ENCODE measurements at regions not wholly inside any gene's neighbourhood (a gene's known extent, or its start where the extent isn't known, plus 50 kb on each side); places are given as distances from the start of the nearest gene placed in this dataset.

DNA sequence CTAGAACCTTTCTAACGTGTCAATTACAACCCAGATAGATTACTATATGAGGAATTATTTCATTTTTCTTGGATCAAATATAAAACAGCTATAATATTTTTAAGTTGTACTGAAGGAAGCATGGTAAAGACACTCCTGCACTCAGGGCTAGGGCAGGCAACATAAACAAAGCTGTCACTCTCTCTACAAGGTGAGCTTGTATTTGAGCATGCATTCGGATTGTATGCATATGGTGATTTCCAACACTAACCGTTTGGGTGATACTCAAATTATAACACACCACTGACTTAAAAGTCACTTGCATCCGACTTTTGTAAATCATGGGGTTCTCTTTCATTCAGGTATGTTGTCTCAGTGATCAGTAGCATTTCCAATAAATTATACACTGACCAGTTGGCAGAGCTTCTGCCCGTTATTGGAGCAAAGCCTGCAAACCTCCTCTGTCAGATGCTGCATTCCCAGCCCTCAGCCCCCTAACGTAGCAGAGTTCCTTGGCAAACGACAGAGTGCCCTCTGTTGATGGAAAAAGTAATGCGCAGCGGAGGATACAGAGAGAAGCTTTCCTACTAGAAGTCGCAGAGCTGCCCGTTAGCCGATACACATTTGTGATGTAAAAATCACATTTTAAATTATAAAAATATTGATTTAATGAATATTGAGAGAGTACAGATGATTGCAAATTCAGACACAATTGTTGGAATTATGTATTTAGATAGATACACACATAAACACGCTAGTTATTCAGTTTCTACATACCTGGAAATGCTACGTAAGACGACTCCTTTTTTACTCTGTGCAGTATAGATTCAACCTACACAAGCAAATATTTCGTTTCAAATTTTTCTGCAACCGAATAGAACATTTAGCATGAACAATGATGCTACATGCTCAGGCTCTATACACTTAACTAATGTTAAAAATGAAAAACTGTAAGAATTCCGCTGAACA is 173.9 kb upstream of the SP4 start:
- H3K4me3 ChIP-seq (ENCODE audit: low read depth, low read length, poor library complexity, severe bottlenecking) = no peak overlapping the region
- H3K79me2 ChIP-seq (ENCODE audit: insufficient read depth, low read depth, low read length) = no peaks in the 10 kb centered on the region
- CTCF ChIA-PET (ENCODE audit: unreplicated experiment) = interaction anchor here (0.6 kb wide), 1 partner anchor 10 kb away, joined by 3 read pairs; no protein-coding TSS in a partner anchor
- no peak for TF ChIP-seq EZH2phosphoT487 (IDR thresholded peaks at IDR 0.05; ENCODE audit: borderline replicate concordance, low read depth, low read length)
- TF ChIP-seq, protein P1, sequence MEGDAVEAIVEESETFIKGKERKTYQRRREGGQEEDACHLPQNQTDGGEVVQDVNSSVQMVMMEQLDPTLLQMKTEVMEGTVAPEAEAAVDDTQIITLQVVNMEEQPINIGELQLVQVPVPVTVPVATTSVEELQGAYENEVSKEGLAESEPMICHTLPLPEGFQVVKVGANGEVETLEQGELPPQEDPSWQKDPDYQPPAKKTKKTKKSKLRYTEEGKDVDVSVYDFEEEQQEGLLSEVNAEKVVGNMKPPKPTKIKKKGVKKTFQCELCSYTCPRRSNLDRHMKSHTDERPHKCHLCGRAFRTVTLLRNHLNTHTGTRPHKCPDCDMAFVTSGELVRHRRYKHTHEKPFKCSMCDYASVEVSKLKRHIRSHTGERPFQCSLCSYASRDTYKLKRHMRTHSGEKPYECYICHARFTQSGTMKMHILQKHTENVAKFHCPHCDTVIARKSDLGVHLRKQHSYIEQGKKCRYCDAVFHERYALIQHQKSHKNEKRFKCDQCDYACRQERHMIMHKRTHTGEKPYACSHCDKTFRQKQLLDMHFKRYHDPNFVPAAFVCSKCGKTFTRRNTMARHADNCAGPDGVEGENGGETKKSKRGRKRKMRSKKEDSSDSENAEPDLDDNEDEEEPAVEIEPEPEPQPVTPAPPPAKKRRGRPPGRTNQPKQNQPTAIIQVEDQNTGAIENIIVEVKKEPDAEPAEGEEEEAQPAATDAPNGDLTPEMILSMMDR (conservative IDR thresholded peaks at IDR 0.05; ENCODE audit: low read length) = peak; percentile 75
- POLR2A ChIA-PET = no interaction called here
- intact Hi-C loops (cut with micrococcal nuclease; ENCODE audit: unreplicated experiment) = no loop called here
- no peaks in the 10 kb centered on the region for H3K4me1 ChIP-seq (ENCODE audit: insufficient read depth, low read length, poor library complexity, severe bottlenecking)
- no TSS peak for BruUV-seq (replicated peaks)
- no peak overlapping the region for H2AFZ ChIP-seq (ENCODE audit: low read length)
- H3K9me3 ChIP-seq (ENCODE audit: low read length) = no peaks in the 10 kb centered on the region
- H3K36me3 ChIP-seq (ENCODE audit: insufficient read depth, low read length) = no peaks in the 10 kb centered on the region
- no peak overlapping the region for H3K27ac ChIP-seq (ENCODE audit: low read depth, low read length, poor library complexity, severe bottlenecking)
- no peaks in the 10 kb centered on the region for H3K9me2 ChIP-seq (ENCODE audit: insufficient read depth, low read length)
- peak; percentile 21 for DNase-seq (ENCODE audit: low spot score)
- H4K20me1 ChIP-seq (ENCODE audit: insufficient read depth, low read length) = no peaks in the 10 kb centered on the region
- no peak overlapping the region for H3K4me2 ChIP-seq (ENCODE audit: low read length)

GRCh38 chr7:21256310-21256877 is 171.5 kb upstream of the SP4 start:
- ChIA-PET POLR2A (no interaction called here), CTCF (ENCODE audit: unreplicated experiment) (no interaction called here)
- Histone ChIP-seq H3K9me3 (ENCODE audit: low read length) (no peaks in the 10 kb centered on the region), H3K4me3 (ENCODE audit: low read depth, low read length, poor library complexity, severe bottlenecking) (no peak overlapping the region), H3K27ac (ENCODE audit: low read depth, low read length, poor library complexity, severe bottlenecking) (no peak overlapping the region), H2AFZ (ENCODE audit: low read length) (no peak overlapping the region), H3K36me3 (ENCODE audit: insufficient read depth, low read length) (no peaks in the 10 kb centered on the region), H3K79me2 (ENCODE audit: insufficient read depth, low read depth, low read length) (no peaks in the 10 kb centered on the region), H4K20me1 (ENCODE audit: insufficient read depth, low read length) (no peaks in the 10 kb centered on the region), H3K9me2 (ENCODE audit: insufficient read depth, low read length) (no peaks in the 10 kb centered on the region), H3K4me1 (ENCODE audit: insufficient read depth, low read length, poor library complexity, severe bottlenecking) (no peaks in the 10 kb centered on the region), H3K4me2 (ENCODE audit: low read length) (no peak overlapping the region)
- intact Hi-C loops (cut with micrococcal nuclease; ENCODE audit: unreplicated experiment) = loop anchor here (2.0 to 5.0 kb wide), 2 partner anchors 510 to 746 kb away; no protein-coding TSS in a partner anchor
- BruUV-seq (replicated peaks) = no TSS peak
- DNase-seq (ENCODE audit: low spot score) = peak; percentile 45
- no peak for TF ChIP-seq EZH2phosphoT487 (IDR thresholded peaks at IDR 0.05; ENCODE audit: borderline replicate concordance, low read depth, low read length)
- TF ChIP-seq, protein P1 (conservative IDR thresholded peaks at IDR 0.05; ENCODE audit: low read length) = peak; percentile 79

DNA sequence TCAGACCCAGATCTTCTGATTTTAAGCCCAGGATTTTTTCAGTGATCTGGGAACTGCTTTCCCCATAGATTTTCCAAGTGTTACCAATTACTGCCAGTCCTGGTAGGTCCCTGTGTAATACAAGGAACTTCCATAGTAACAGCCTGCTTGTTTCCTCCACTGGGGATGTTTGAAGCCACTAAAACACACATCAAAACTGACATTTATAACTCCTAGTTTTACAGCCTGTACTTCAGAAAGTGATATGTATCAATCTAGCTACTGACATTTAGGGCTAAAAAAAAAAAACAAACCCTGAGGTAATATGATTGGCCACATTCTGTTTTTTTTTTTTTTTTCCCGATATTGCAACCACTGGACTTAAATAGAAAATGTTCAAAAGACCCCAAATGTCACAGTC is 166.9 kb upstream of the SP4 start:
- ChIA-PET POLR2A (no interaction called here), CTCF (ENCODE audit: unreplicated experiment) (no interaction called here)
- no peak overlapping the region for H3K27ac ChIP-seq (ENCODE audit: low read depth, low read length, poor library complexity, severe bottlenecking)
- H2AFZ ChIP-seq (ENCODE audit: low read length) = no peak overlapping the region
- no peak for DNase-seq (ENCODE audit: low spot score)
- intact Hi-C loops (cut with micrococcal nuclease; ENCODE audit: unreplicated experiment) = loop anchor here (5.0 kb wide), 2 partner anchors 241 to 821 kb away; no protein-coding TSS in a partner anchor
- no peak overlapping the region for H3K4me3 ChIP-seq (ENCODE audit: low read depth, low read length, poor library complexity, severe bottlenecking)
- H3K9me3 ChIP-seq (ENCODE audit: low read length) = no peaks in the 10 kb centered on the region
- BruUV-seq (replicated peaks) = no TSS peak
- no peaks in the 10 kb centered on the region for H3K79me2 ChIP-seq (ENCODE audit: insufficient read depth, low read depth, low read length)
- H4K20me1 ChIP-seq (ENCODE audit: insufficient read depth, low read length) = no peaks in the 10 kb centered on the region
- TF ChIP-seq EZH2phosphoT487 (IDR thresholded peaks at IDR 0.05; ENCODE audit: borderline replicate concordance, low read depth, low read length) = no peak
- TF ChIP-seq, protein P1 (conservative IDR thresholded peaks at IDR 0.05; ENCODE audit: low read length) = no peak
- no peaks in the 10 kb centered on the region for H3K4me1 ChIP-seq (ENCODE audit: insufficient read depth, low read length, poor library complexity, severe bottlenecking)
- H3K9me2 ChIP-seq (ENCODE audit: insufficient read depth, low read length) = no peaks in the 10 kb centered on the region
- H3K36me3 ChIP-seq (ENCODE audit: insufficient read depth, low read length) = no peaks in the 10 kb centered on the region
- H3K4me2 ChIP-seq (ENCODE audit: low read length) = no peak overlapping the region

Data from OCI-LY7 (cell line).